Activated T-cell treated with anti-CD3 and anti-CD28 coated beads, Interleukin-2, amount 50 U/mL, for 48 hours (primary cell): ENCODE measurements at regions not wholly inside any gene's neighbourhood (a gene's known extent, or its start where the extent isn't known, plus 50 kb on each side); places are given as distances from the start of the nearest gene placed in this dataset.

Experiments
- DNase-seq, 2 experiments: peaks; one replicate each; pipeline ENCODE4 v3.0.0-alpha.2; 2020

- no peak for DNase-seq
These were observed 1286.6 kb downstream of the FSTL5 start for GRCh38 chr4:160877087-160877790.

- DNase-seq, result no peak
These were observed 1283.6 kb downstream of the FSTL5 start for GRCh38 chr4:160880180-160880579.

GRCh38 chr4:160887668-160888067 lies 1276.1 kb downstream of the FSTL5 start:
- DNase-seq, result no peak

- DNase-seq, result no peak
These were observed 1269.7 kb downstream of the FSTL5 start for GRCh38 chr4:160894128-160894527.

- no peak for DNase-seq
These were observed 1269.0 kb downstream of the FSTL5 start for GRCh38 chr4:160894809-160895208.

GRCh38 chr4:160927311-160927710 lies 1236.5 kb downstream of the FSTL5 start:
- no peak for DNase-seq

- no peak for DNase-seq
These were observed 1235.3 kb downstream of the FSTL5 start for GRCh38 chr4:160928482-160928881.

- DNase-seq, result no peak
These were observed 1216.1 kb downstream of the FSTL5 start for GRCh38 chr4:160947653-160948052.

- no peak for DNase-seq
These were observed 1206.9 kb downstream of the FSTL5 start for GRCh38 chr4:160956875-160957274.

GRCh38 chr4:160969925-160970324 lies 1193.9 kb downstream of the FSTL5 start:
- no peak for DNase-seq

GRCh38 chr4:160980091-160980490 lies 1183.7 kb downstream of the FSTL5 start:
- no peak for DNase-seq

GRCh38 chr4:160981083-160981482 lies 1182.7 kb downstream of the FSTL5 start:
- no peak for DNase-seq

- DNase-seq, result no peak
These were observed 1180.8 kb downstream of the FSTL5 start for GRCh38 chr4:160983035-160983434.

- DNase-seq, result no peak
These were observed 1161.4 kb downstream of the FSTL5 start for GRCh38 chr4:161002386-161002785.

- DNase-seq, result no peak
These were observed 1160.3 kb downstream of the FSTL5 start for GRCh38 chr4:161003418-161004057.

GRCh38 chr4:161005746-161006145 lies 1158.1 kb downstream of the FSTL5 start:
- DNase-seq, result no peak

- no peak for DNase-seq
These were observed 1155.3 kb downstream of the FSTL5 start for GRCh38 chr4:161008527-161008926.

- no peak for DNase-seq
These were observed 1153.6 kb downstream of the FSTL5 start for GRCh38 chr4:161010227-161010626.
